Mesothelial cell of epicardium (in vitro differentiated cells): ENCODE measurements at regions not wholly inside any gene's neighbourhood (a gene's known extent, or its start where the extent isn't known, plus 50 kb on each side); places are given as distances from the start of the nearest gene placed in this dataset.

ENCODE experiments used
- DNase-seq, 2 experiments: peaks; one replicate each; pipeline ENCODE4 v3.0.0; 2021; ENCODE audit warnings: low spot score in 2 of 2; ENCODE audit not compliant: unreplicated experiment in 2 of 2
- H3K27ac Mint-ChIP-seq: 2 replicates; pipeline ENCODE4 v1.8.0; 2021; ENCODE audit warnings: mixed read lengths
- H3K27me3 Mint-ChIP-seq: 2 replicates; pipeline ENCODE4 v1.8.0; 2021; ENCODE audit warnings: low read depth, mixed read lengths
- H3K36me3 Mint-ChIP-seq: 2 replicates; pipeline ENCODE4 v1.8.0; 2021; ENCODE audit warnings: mixed read lengths
- H3K4me1 Mint-ChIP-seq: 2 replicates; pipeline ENCODE4 v1.8.0; 2021; ENCODE audit warnings: mixed read lengths
- H3K4me3 Mint-ChIP-seq: 2 replicates; pipeline ENCODE4 v1.8.0; 2021; ENCODE audit warnings: mild to moderate bottlenecking, moderate library complexity, mixed read lengths
- H3K9me3 Mint-ChIP-seq: 2 replicates; pipeline ENCODE4 v1.8.0; 2021; ENCODE audit warnings: mixed read lengths
- CTCF ChIP-seq: fragments of 200-600 bp; sonication (generic); IDR thresholded peaks from one replicate; pipeline ENCODE4 v1.5.0; 2021; ENCODE audit warnings: antibody characterized with exemption; ENCODE audit not compliant: unreplicated experiment

GRCh38 chr10:78225594-78225993 is 191.9 kb downstream of the RPS24 start:
- H3K4me1 Mint-ChIP-seq: no peaks in the 10 kb centered on the region
- no peaks in the 10 kb centered on the region for H3K36me3 Mint-ChIP-seq
- H3K27me3 Mint-ChIP-seq: no peaks in the 10 kb centered on the region
- no peak overlapping the region for H3K4me3 Mint-ChIP-seq
- TF ChIP-seq CTCF: no peak
- DNase-seq: no peak
- no peak overlapping the region for H3K27ac Mint-ChIP-seq
- H3K9me3 Mint-ChIP-seq: no peaks in the 10 kb centered on the region

- Mint-ChIP-seq H3K27ac (no peak overlapping the region), H3K9me3 (peaks cover 11% of the 10 kb centered on the region), H3K27me3 (no peaks in the 10 kb centered on the region), H3K36me3 (peaks cover 5% of the 10 kb centered on the region), H3K4me3 (no peak overlapping the region), H3K4me1 (no peaks in the 10 kb centered on the region)
- no peak for DNase-seq
- TF ChIP-seq CTCF: no peak
Observed at GRCh38 chr10:78229489-78229888, 195.8 kb downstream of the RPS24 start.

GRCh38 chr10:78229950-78230675 is 196.4 kb downstream of the RPS24 start:
- no peak for TF ChIP-seq CTCF

GRCh38 chr10:78231327-78231726 is 197.7 kb downstream of the RPS24 start:
- Mint-ChIP-seq H3K27me3 (no peaks in the 10 kb centered on the region), H3K36me3 (peaks cover 5% of the 10 kb centered on the region), H3K9me3 (peaks cover 11% of the 10 kb centered on the region), H3K27ac (no peak overlapping the region), H3K4me3 (no peak overlapping the region), H3K4me1 (no peaks in the 10 kb centered on the region)
- no peak for TF ChIP-seq CTCF
- DNase-seq: no peak

More at GRCh38 chr10:78229950-78230675, 196.4 kb downstream of the RPS24 start:
- H3K27me3 Mint-ChIP-seq: no peaks in the 10 kb centered on the region
- DNase-seq: no peak
- peaks cover 11% of the 10 kb centered on the region for H3K9me3 Mint-ChIP-seq
- H3K36me3 Mint-ChIP-seq: peaks cover 5% of the 10 kb centered on the region
- no peak overlapping the region for H3K4me3 Mint-ChIP-seq
- no peaks in the 10 kb centered on the region for H3K4me1 Mint-ChIP-seq
- H3K27ac Mint-ChIP-seq: no peak overlapping the region

- Mint-ChIP-seq H3K4me3 (no peak overlapping the region), H3K4me1 (no peaks in the 10 kb centered on the region), H3K9me3 (peaks cover 11% of the 10 kb centered on the region), H3K36me3 (peaks cover 5% of the 10 kb centered on the region), H3K27me3 (no peaks in the 10 kb centered on the region), H3K27ac (no peak overlapping the region)
- no peak for DNase-seq
- TF ChIP-seq CTCF: no peak
Observed at GRCh38 chr10:78231939-78232338, 198.3 kb downstream of the RPS24 start.
